ENCODE measurements at regions not wholly inside any gene's neighbourhood (a gene's known extent, or its start where the extent isn't known, plus 50 kb on each side); places are given as distances from the start of the nearest gene placed in this dataset.

- TF ChIP-seq HDGF (IDR thresholded peaks at IDR 0.05; ENCODE audit: borderline replicate concordance) (no peak), ARNT (IDR thresholded peaks at IDR 0.05) (no peak), FOXK2 (IDR thresholded peaks at IDR 0.05) (no peak), FOXM1 (IDR thresholded peaks at IDR 0.05; ENCODE audit: borderline replicate concordance) (no peak), L3MBTL2 (conservative IDR thresholded peaks at IDR 0.05) (no peak), SP1 (IDR thresholded peaks at IDR 0.05) (no peak)
- ChIA-PET CTCF (interaction anchor here (0.6 to 2.7 kb wide), 9 partner anchors 10 to 1018 kb away, joined by 3 to 16 read pairs (median 3); partner anchors contain the start of gene SMOC2), POLR2A (interaction anchor here (0.7 kb wide), 1 partner anchor 44 kb away, joined by 3 read pairs; no protein-coding TSS in a partner anchor)
- DNase-seq (ENCODE audit: extremely low spot score), result no peak
Observed at GRCh38 chr6:168369786-168370185, 50.2 kb upstream of the DACT2 start.

GRCh38 chr6:168370310-168370991 is 50.9 kb upstream of the DACT2 start:
- POLR2A ChIA-PET, result interaction anchor here (0.7 kb wide), 1 partner anchor 44 kb away, joined by 3 read pairs; no protein-coding TSS in a partner anchor
- CTCF ChIA-PET, result interaction anchor here (0.6 to 2.7 kb wide), 9 partner anchors 10 to 1019 kb away, joined by 3 to 16 read pairs (median 3); partner anchors contain the start of gene SMOC2
- TF ChIP-seq ARNT (IDR thresholded peaks at IDR 0.05) (no peak), L3MBTL2 (conservative IDR thresholded peaks at IDR 0.05) (peak; percentile 81; the same call in 1 of the 2 replicates), ZNF384 (IDR thresholded peaks at IDR 0.05) (no peak), FOXK2 (IDR thresholded peaks at IDR 0.05) (no peak), TARDBP (IDR thresholded peaks at IDR 0.05) (no peak)
- peak; percentile 91 for DNase-seq (ENCODE audit: extremely low spot score)

GRCh38 chr6:168371185-168371584 is 51.6 kb upstream of the DACT2 start:
- ChIA-PET CTCF (interaction anchor here (0.6 to 2.7 kb wide), 4 partner anchors 153 to 521 kb away, joined by 3 to 16 read pairs (median 10); no protein-coding TSS in a partner anchor), POLR2A (no interaction called here)
- no peak for DNase-seq (ENCODE audit: extremely low spot score)
- TF ChIP-seq ARNT (IDR thresholded peaks at IDR 0.05) (no peak), L3MBTL2 (conservative IDR thresholded peaks at IDR 0.05) (0 out of 2 replicates have a peak, but pooled peaks have one; percentile 20)

- CTCF ChIA-PET, result interaction anchor here (0.6 to 2.7 kb wide), 3 partner anchors 153 to 509 kb away, joined by 3 to 16 read pairs (median 3); no protein-coding TSS in a partner anchor
- DNase-seq (ENCODE audit: extremely low spot score), result no peak
- TF ChIP-seq FOXK2 (IDR thresholded peaks at IDR 0.05), result no peak
- no peak for TF ChIP-seq L3MBTL2 (conservative IDR thresholded peaks at IDR 0.05)
- TF ChIP-seq LEF1 (IDR thresholded peaks at IDR 0.05; ENCODE audit: borderline replicate concordance), result no peak
- TF ChIP-seq SP1 (IDR thresholded peaks at IDR 0.05), result no peak
- no peak for TF ChIP-seq ELF4 (IDR thresholded peaks at IDR 0.05)
- no peak for TF ChIP-seq SUZ12 (IDR thresholded peaks at IDR 0.05)
- TF ChIP-seq FOXA1 (IDR thresholded peaks at IDR 0.05), result no peak
- no peak for TF ChIP-seq NFRKB (IDR thresholded peaks at IDR 0.05)
- no peak for TF ChIP-seq BHLHE40 (IDR thresholded peaks at IDR 0.05; ENCODE audit: borderline replicate concordance)
- TF ChIP-seq CTBP1 (IDR thresholded peaks at IDR 0.05; ENCODE audit: borderline replicate concordance), result no peak
- no peak for TF ChIP-seq PKNOX1 (IDR thresholded peaks at IDR 0.05)
- TF ChIP-seq HDGF (IDR thresholded peaks at IDR 0.05; ENCODE audit: borderline replicate concordance), result no peak
- no peak for TF ChIP-seq ARNT (IDR thresholded peaks at IDR 0.05)
- POLR2A ChIA-PET, result no interaction called here
Observed at GRCh38 chr6:168371618-168371980, 52.0 kb upstream of the DACT2 start.

- CTCF ChIA-PET, result interaction anchor here (2.7 kb wide), 1 partner anchor 509 kb away, joined by 16 read pairs; no protein-coding TSS in a partner anchor
- no peak for DNase-seq (ENCODE audit: extremely low spot score)
- no peak for TF ChIP-seq BHLHE40 (IDR thresholded peaks at IDR 0.05; ENCODE audit: borderline replicate concordance)
- TF ChIP-seq NFRKB (IDR thresholded peaks at IDR 0.05), result no peak
- TF ChIP-seq SUZ12 (IDR thresholded peaks at IDR 0.05), result no peak
- TF ChIP-seq CTBP1 (IDR thresholded peaks at IDR 0.05; ENCODE audit: borderline replicate concordance), result no peak
- no peak for TF ChIP-seq ELF4 (IDR thresholded peaks at IDR 0.05)
- no peak for TF ChIP-seq FOXK2 (IDR thresholded peaks at IDR 0.05)
- no peak for TF ChIP-seq PKNOX1 (IDR thresholded peaks at IDR 0.05)
- no peak for TF ChIP-seq FOXM1 (IDR thresholded peaks at IDR 0.05; ENCODE audit: borderline replicate concordance)
- TF ChIP-seq ARNT (IDR thresholded peaks at IDR 0.05), result no peak
- TF ChIP-seq ZNF384 (IDR thresholded peaks at IDR 0.05), result no peak
- TF ChIP-seq HDGF (IDR thresholded peaks at IDR 0.05; ENCODE audit: borderline replicate concordance), result no peak
- TF ChIP-seq SP1 (IDR thresholded peaks at IDR 0.05), result no peak
- no peak for TF ChIP-seq TARDBP (IDR thresholded peaks at IDR 0.05)
- TF ChIP-seq L3MBTL2 (conservative IDR thresholded peaks at IDR 0.05), result no peak
- no peak for TF ChIP-seq LEF1 (IDR thresholded peaks at IDR 0.05; ENCODE audit: borderline replicate concordance)
- TF ChIP-seq FOXA1 (IDR thresholded peaks at IDR 0.05), result no peak
- POLR2A ChIA-PET, result no interaction called here
Observed at GRCh38 chr6:168371981-168372711, 52.6 kb upstream of the DACT2 start.

- ChIA-PET CTCF (interaction anchor here (0.6 kb wide), 1 partner anchor 283 kb away, joined by 3 read pairs; no protein-coding TSS in a partner anchor), POLR2A (no interaction called here)
- no peak for DNase-seq (ENCODE audit: extremely low spot score)
- TF ChIP-seq ELF4 (IDR thresholded peaks at IDR 0.05) (no peak), ARNT (IDR thresholded peaks at IDR 0.05) (no peak), L3MBTL2 (conservative IDR thresholded peaks at IDR 0.05) (no peak)
Observed at GRCh38 chr6:168372889-168373288, 53.3 kb upstream of the DACT2 start.

- ChIA-PET CTCF (no interaction called here), POLR2A (no interaction called here)
- no peak for DNase-seq (ENCODE audit: extremely low spot score)
- TF ChIP-seq SP1 (IDR thresholded peaks at IDR 0.05) (no peak), LEF1 (IDR thresholded peaks at IDR 0.05; ENCODE audit: borderline replicate concordance) (no peak), FOXM1 (IDR thresholded peaks at IDR 0.05; ENCODE audit: borderline replicate concordance) (no peak), TARDBP (IDR thresholded peaks at IDR 0.05) (no peak), SUZ12 (IDR thresholded peaks at IDR 0.05) (no peak), ELF4 (IDR thresholded peaks at IDR 0.05) (no peak)
Observed at GRCh38 chr6:168373389-168373788, 53.8 kb upstream of the DACT2 start.

All from HEK293T (cell line).